GM18519 (cell line): ENCODE measurements at regions not wholly inside any gene's neighbourhood (a gene's known extent, or its start where the extent isn't known, plus 50 kb on each side); places are given as distances from the start of the nearest gene placed in this dataset.
"Not testable (repeated sequence)": the region's sequence is repeated elsewhere in the genome, so short reads cannot be mapped to it uniquely, and the experiment has no call there.

Source experiments
- ATAC-seq: cut with Tn5 transposase; IDR thresholded peaks from one replicate; pipeline ENCODE4 v1.9.1; 2021; ENCODE audit warnings: mild to moderate bottlenecking, moderate library complexity; ENCODE audit not compliant: unreplicated experiment, low FRiP score

GRCh38 chr16:77056597-77056996, 134.4 kb upstream of the MON1B start:
- not testable (repeated sequence) for ATAC-seq

- no peak for ATAC-seq
Measured at GRCh38 chr16:77057161-77057774, 133.7 kb upstream of the MON1B start.

GRCh38 chr16:77059446-77059845, 131.5 kb upstream of the MON1B start:
- ATAC-seq = no peak

- ATAC-seq = no peak
Measured at GRCh38 chr16:77060614-77061013, 130.4 kb upstream of the MON1B start.

- no peak for ATAC-seq
Measured at GRCh38 chr16:77062878-77063675, 127.9 kb upstream of the MON1B start.

- no peak for ATAC-seq
Measured at GRCh38 chr16:77063676-77064016, 127.3 kb upstream of the MON1B start.

GRCh38 chr16:77064037-77064436, 127.0 kb upstream of the MON1B start:
- no peak for ATAC-seq

- no peak for ATAC-seq
Measured at GRCh38 chr16:77066896-77067496, 124.0 kb upstream of the MON1B start.

- ATAC-seq = no peak
Measured at GRCh38 chr16:77067900-77068299, 123.1 kb upstream of the MON1B start.

- ATAC-seq = no peak
Measured at GRCh38 chr16:77068402-77068801, 122.6 kb upstream of the MON1B start.

GRCh38 chr16:77069929-77070328, 121.1 kb upstream of the MON1B start:
- no peak for ATAC-seq

- no peak for ATAC-seq
Measured at GRCh38 chr16:77070683-77071082, 120.3 kb upstream of the MON1B start.

GRCh38 chr16:77076839-77077238, 114.2 kb upstream of the MON1B start:
- no peak for ATAC-seq

GRCh38 chr16:77077256-77077922, 113.6 kb upstream of the MON1B start:
- ATAC-seq = no peak

GRCh38 chr16:77085981-77086380, 105.0 kb upstream of the MON1B start:
- no peak for ATAC-seq

- ATAC-seq = no peak
Measured at GRCh38 chr16:77090062-77090461, 100.9 kb upstream of the MON1B start.

- no peak for ATAC-seq
Measured at GRCh38 chr16:77093309-77093708, 97.7 kb upstream of the MON1B start.

GRCh38 chr16:77093999-77094398, 97.0 kb upstream of the MON1B start:
- no peak for ATAC-seq

GRCh38 chr16:77111056-77111565, 79.9 kb upstream of the MON1B start:
- ATAC-seq = no peak

- no peak for ATAC-seq
Measured at GRCh38 chr16:77112746-77113145, 78.2 kb upstream of the MON1B start.

GRCh38 chr16:77113835-77114234, 77.2 kb upstream of the MON1B start:
- ATAC-seq = no peak
